CD14-positive monocyte (primary cell): ENCODE measurements at regions not wholly inside any gene's neighbourhood (a gene's known extent, or its start where the extent isn't known, plus 50 kb on each side); places are given as distances from the start of the nearest gene placed in this dataset.

Experiments used
- DNase-seq, 3 donors: peaks; one replicate each; pipeline ENCODE4 v3.0.0-alpha.2; 2011 to 2022
- H2AFZ ChIP-seq: 2 replicates; pipeline ENCODE4 v1.6.0; 2012; ENCODE audit warnings: mild to moderate bottlenecking, low read depth, low read length, inconsistent platforms; ENCODE audit not compliant: insufficient read depth, poor library complexity, severe bottlenecking
- H3K27ac ChIP-seq, 2 donors: 1 replicate in 1 of 2; 2 replicates in 1 of 2; pipeline ENCODE4 v1.5.1; 2012 to 2013; ENCODE audit warnings: low read length in 2 of 2, control low read depth in 1 of 2, inconsistent platforms in 1 of 2, low read depth in 1 of 2, mild to moderate bottlenecking in 1 of 2
- H3K27me3 ChIP-seq, 2 donors: one replicate each; pipeline versions ENCODE4 v1.6.0 to v1.6.1; 2011 to 2013; ENCODE audit warnings: low read length in 2 of 2; ENCODE audit not compliant: control insufficient read depth in 2 of 2, insufficient read depth in 2 of 2
- H3K36me3 ChIP-seq, 2 donors: replicated peaks in 1 of 2; 1 replicate in 1 of 2; 2 replicates in 1 of 2; pipeline versions ENCODE4 v1.5.1 to v1.6.1; 2012 to 2013; ENCODE audit warnings: low read length in 2 of 2, control low read depth in 1 of 2, inconsistent platforms in 1 of 2, mild to moderate bottlenecking in 1 of 2; ENCODE audit not compliant: insufficient read depth in 2 of 2, control insufficient read depth in 1 of 2
- H3K4me1 ChIP-seq, 2 donors: 1 replicate in 1 of 2; 2 replicates in 1 of 2; pipeline versions ENCODE4 v1.5.1 to v1.6.1; 2012 to 2013; ENCODE audit warnings: low read length in 2 of 2, control low read depth in 1 of 2, inconsistent platforms in 1 of 2, mild to moderate bottlenecking in 1 of 2, moderate library complexity in 1 of 2; ENCODE audit not compliant: insufficient read depth in 2 of 2, control insufficient read depth in 1 of 2
- H3K4me2 ChIP-seq: replicated peaks from 2 replicates; pipeline ENCODE3; 2012; ENCODE audit warnings: low read length, moderate library complexity, mild to moderate bottlenecking; ENCODE audit not compliant: poor library complexity, severe bottlenecking; ENCODE audit errors: extremely low read depth
- H3K4me3 ChIP-seq, 3 experiments: fragments of 200-600 bp in 1 of 3; sonication (generic) in 1 of 3; replicated peaks in 1 of 3; 1 replicate in 2 of 3; 2 replicates in 1 of 3; pipeline ENCODE4 v1.5.1; 2011 to 2013; ENCODE audit warnings: low read length in 3 of 3, mild to moderate bottlenecking in 3 of 3, control low read depth in 2 of 3, low read depth in 2 of 3, inconsistent platforms in 1 of 3, moderate library complexity in 1 of 3
- H3K79me2 ChIP-seq: 2 replicates; pipeline ENCODE4 v1.6.0; 2012; ENCODE audit warnings: mild to moderate bottlenecking, control low read depth, inconsistent platforms, low read length, moderate library complexity; ENCODE audit not compliant: insufficient read depth
- H3K9ac ChIP-seq: 2 replicates; pipeline ENCODE4 v1.6.0; 2017; ENCODE audit warnings: low read length, mild to moderate bottlenecking; ENCODE audit not compliant: insufficient read depth, poor library complexity, severe bottlenecking
- H3K9me3 ChIP-seq, 2 donors: replicated peaks in 1 of 2; 1 replicate in 1 of 2; 2 replicates in 1 of 2; pipeline versions ENCODE4 v1.5.1 to v1.6.1; 2012 to 2013; ENCODE audit warnings: low read length in 2 of 2, control low read depth in 1 of 2; ENCODE audit not compliant: control insufficient read depth in 1 of 2, insufficient read depth in 1 of 2
- H4K20me1 ChIP-seq: 2 replicates; pipeline ENCODE4 v1.6.0; 2012; ENCODE audit warnings: mild to moderate bottlenecking, low read length, control low read depth, moderate library complexity; ENCODE audit not compliant: insufficient read depth
- H3K27ac Mint-ChIP-seq, 7 donors: one replicate each; pipeline ENCODE4 v1.8.0; 2020; ENCODE audit warnings: mild to moderate bottlenecking in 7 of 7, mixed read lengths in 7 of 7, moderate library complexity in 6 of 7, inconsistent platforms in 2 of 7
- H3K27me3 Mint-ChIP-seq, 3 donors: one replicate each; pipeline ENCODE4 v1.8.0; 2021 to 2022; ENCODE audit warnings: low read depth in 3 of 3, mild to moderate bottlenecking in 3 of 3, mixed read lengths in 3 of 3, moderate library complexity in 3 of 3, inconsistent platforms in 1 of 3
- H3K36me3 Mint-ChIP-seq, 2 donors: one replicate each; pipeline ENCODE4 v1.8.0; 2020; ENCODE audit warnings: mixed read lengths in 2 of 2, inconsistent platforms in 1 of 2, mild to moderate bottlenecking in 1 of 2
- H3K4me1 Mint-ChIP-seq: one replicate; pipeline ENCODE4 v1.8.0; 2020; ENCODE audit warnings: mild to moderate bottlenecking, mixed read lengths
- H3K4me3 Mint-ChIP-seq, 2 donors: one replicate each; pipeline ENCODE4 v1.8.0; 2020; ENCODE audit warnings: mild to moderate bottlenecking in 2 of 2, mixed read lengths in 2 of 2, moderate library complexity in 1 of 2
- H3K9me3 Mint-ChIP-seq, 7 donors: one replicate each; pipeline ENCODE4 v1.8.0; 2020 to 2022; ENCODE audit warnings: mixed read lengths in 7 of 7, mild to moderate bottlenecking in 6 of 7, moderate library complexity in 6 of 7, inconsistent platforms in 2 of 7
- CTCF ChIP-seq: fragments of 200-600 bp; IDR thresholded peaks from one replicate; pipeline ENCODE4 v1.8.0; 2022; ENCODE audit warnings: antibody characterized with exemption, mild to moderate bottlenecking
- WGBS: methylation state at CpG from one replicate; pipeline ENCODE4 v1.1.5; 2013; ENCODE audit warnings: missing lambda C conversion rate; ENCODE audit not compliant: insufficient coverage; 5-methylcytosine and 5-hydroxymethylcytosine counted together
- intact Hi-C, 2 donors: fragments of 100-400 bp; cut with micrococcal nuclease; formaldehyde crosslinking; loops; one replicate each; pipeline versions ENCODE4 v1.15.0 to v1.15.1; 2023

DNA sequence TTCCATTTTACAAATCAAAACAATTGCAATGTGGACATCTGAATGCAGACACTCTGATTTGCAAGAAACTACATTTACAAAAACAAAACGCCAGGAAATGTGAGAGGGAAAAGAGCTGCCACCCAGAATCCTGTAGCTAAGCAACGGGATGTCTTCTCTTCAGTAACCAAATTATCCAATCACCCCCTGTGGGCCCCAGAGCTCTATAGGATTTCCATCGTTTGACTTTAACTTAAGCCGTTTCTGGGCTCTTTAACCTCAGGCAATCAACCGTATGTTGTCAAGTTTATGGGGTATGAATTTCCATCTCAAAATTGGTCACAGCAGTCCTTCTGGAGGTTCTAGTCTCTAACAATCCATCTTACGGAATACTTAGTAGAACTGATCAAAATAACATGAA is 240.5 kb downstream of the ETV1 start:
- no peaks in the 10 kb centered on the region for H3K36me3 ChIP-seq
- Mint-ChIP-seq H3K9me3 (peaks cover 0 to 2% (median 0%) of the 10 kb centered on the region in 7 donors), H3K27me3 (peaks cover 0 to 1% (median 0%) of the 10 kb centered on the region in 3 donors), H3K4me3 (no peak overlapping the region), H3K27ac (no peak overlapping the region), H3K4me1 (no peaks in the 10 kb centered on the region), H3K36me3 (no peaks in the 10 kb centered on the region)
- intact Hi-C loops: no loop called here
- H3K4me3 ChIP-seq: no peak overlapping the region
- DNase-seq: no peak
- H3K9ac ChIP-seq: no peak overlapping the region
- no peak overlapping the region for H2AFZ ChIP-seq
- 43% methylated on average over 1 of the region's 6 CpGs for WGBS
- no peak overlapping the region for H3K27ac ChIP-seq
- TF ChIP-seq CTCF: no peak
- H3K4me1 ChIP-seq: no peaks in the 10 kb centered on the region
- H3K79me2 ChIP-seq: no peaks in the 10 kb centered on the region
- no peaks in the 10 kb centered on the region for H3K27me3 ChIP-seq
- H3K9me3 ChIP-seq: no peaks in the 10 kb centered on the region
- no peak overlapping the region for H3K4me2 ChIP-seq
- no peaks in the 10 kb centered on the region for H4K20me1 ChIP-seq

DNA sequence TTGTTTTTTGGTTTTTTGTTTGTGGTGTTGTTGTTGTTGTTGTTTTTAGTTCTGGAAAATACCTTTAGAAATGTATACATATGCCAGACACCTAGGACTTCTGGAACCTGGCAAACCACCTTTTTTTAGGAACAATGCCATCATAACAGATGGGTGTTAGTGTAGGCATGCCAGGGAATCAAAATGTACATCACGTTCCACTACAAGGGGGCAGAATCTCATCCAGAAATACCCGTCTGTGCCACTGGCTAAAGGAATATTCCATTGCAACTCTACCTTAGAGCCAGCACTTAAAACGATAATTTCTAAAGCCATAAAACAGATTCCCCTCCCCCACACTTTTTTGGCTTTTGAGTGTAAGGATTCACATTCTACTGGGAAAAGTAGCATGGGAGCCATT is 239.8 kb downstream of the ETV1 start:
- Mint-ChIP-seq H3K9me3 (peaks cover 0 to 2% (median 0%) of the 10 kb centered on the region in 7 donors), H3K36me3 (no peaks in the 10 kb centered on the region), H3K4me1 (no peaks in the 10 kb centered on the region), H3K27me3 (peaks cover 0 to 1% (median 0%) of the 10 kb centered on the region in 3 donors), H3K27ac (no peak overlapping the region), H3K4me3 (no peak overlapping the region)
- Histone ChIP-seq H3K36me3 (no peaks in the 10 kb centered on the region), H3K9me3 (no peaks in the 10 kb centered on the region), H3K4me3 (no peak overlapping the region), H4K20me1 (no peaks in the 10 kb centered on the region), H3K79me2 (no peaks in the 10 kb centered on the region), H2AFZ (no peak overlapping the region), H3K27ac (no peak overlapping the region), H3K27me3 (no peaks in the 10 kb centered on the region), H3K4me1 (no peaks in the 10 kb centered on the region), H3K9ac (no peak overlapping the region), H3K4me2 (no peak overlapping the region)
- no peak for TF ChIP-seq CTCF
- no peak for DNase-seq
- WGBS: no CpG with 5 or more reads among the region's 3 CpGs
- intact Hi-C loops: no loop called here
